GM21786 (cell line): ENCODE measurements at regions not wholly inside any gene's neighbourhood (a gene's known extent, or its start where the extent isn't known, plus 50 kb on each side); places are given as distances from the start of the nearest gene placed in this dataset.

ENCODE experiments used
- ATAC-seq: cut with Tn5 transposase; IDR thresholded peaks from one replicate; pipeline ENCODE4 v1.9.1; 2021; ENCODE audit not compliant: unreplicated experiment

DNA sequence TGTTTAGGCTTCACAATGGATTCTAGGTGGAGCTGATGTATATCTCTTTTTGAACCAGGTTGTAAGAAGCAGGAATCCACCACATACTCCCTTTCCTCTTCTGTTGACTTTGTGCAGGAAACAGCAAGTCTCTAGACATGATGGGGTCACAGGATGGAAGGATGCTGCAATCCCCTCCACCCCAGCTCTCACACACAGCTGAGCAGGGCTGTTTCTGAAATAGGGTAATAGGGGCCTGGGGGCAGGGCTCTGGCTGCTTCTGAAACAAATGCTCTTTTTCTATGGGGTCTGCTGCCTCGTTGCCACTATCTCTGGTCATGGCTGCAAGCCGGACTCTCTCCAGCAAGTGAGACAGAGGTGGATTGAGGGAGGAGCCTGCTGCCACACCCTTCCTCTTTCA, 148.9 kb downstream of the SOX11 start:
- ATAC-seq = no peak

DNA sequence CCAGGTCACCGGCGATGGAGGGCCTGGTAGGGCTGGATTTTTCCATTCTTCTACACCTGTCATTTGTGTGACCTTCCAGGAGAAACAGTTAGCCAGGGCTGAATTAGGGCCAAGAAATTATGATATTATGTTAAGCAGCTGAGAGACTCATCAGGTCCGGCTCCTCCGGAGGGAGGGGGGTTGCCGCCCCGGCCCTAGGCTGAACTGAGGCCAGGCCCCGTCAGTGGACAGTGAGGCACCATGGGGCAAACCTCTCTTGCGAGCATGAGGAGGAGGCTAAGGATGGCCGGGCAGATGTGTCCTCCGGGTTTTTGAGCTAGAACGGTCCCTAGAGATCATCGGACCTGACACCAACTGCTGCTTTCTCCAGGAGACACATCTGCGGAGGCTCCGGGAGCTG, 150.1 kb downstream of the SOX11 start:
- no peak for ATAC-seq

DNA sequence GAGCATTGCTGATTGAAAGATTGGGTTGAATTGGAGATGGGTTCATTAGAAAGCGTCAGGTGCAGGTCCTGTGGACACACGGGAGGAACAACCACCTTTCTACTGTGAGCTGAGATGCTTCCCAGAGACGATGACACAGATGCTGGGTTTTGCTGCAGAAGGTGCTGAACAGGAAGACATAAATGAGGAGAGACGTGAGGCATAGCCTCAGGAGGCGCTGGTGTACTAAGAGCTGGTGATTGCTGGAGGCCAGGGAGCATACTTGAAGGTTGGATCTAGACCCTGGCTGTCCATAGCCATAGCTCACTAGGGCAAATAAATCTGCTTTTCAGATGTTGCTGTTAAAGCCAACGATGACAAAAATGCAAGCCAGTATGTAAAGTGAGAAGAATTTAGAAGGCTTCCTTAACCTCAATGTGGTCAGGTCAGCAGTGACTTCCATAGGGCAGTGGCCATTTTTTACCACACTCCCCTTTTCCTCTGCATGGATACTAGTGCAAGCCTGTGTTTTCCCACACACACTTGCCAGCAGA, 153.7 kb downstream of the SOX11 start:
- no peak for ATAC-seq

DNA sequence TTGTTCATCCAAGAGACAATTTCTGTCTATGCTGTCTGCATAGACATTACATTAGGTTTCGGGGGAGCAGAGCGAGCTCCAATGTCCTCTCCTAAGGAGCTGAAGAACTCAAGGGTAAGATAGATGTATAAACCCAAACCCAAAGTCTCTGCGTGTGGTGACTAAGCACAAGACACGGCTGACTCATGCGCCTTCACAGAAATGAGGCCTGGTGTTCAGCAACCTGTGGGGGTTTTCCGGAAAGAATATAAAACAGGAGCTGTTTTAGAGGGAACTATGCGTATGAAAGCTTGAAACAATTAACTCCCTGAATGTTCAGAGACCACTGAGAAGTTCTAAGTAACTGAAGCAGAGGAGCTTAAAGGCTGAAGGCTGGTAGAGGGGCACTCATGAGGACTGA, 154.7 kb downstream of the SOX11 start:
- no peak for ATAC-seq

DNA sequence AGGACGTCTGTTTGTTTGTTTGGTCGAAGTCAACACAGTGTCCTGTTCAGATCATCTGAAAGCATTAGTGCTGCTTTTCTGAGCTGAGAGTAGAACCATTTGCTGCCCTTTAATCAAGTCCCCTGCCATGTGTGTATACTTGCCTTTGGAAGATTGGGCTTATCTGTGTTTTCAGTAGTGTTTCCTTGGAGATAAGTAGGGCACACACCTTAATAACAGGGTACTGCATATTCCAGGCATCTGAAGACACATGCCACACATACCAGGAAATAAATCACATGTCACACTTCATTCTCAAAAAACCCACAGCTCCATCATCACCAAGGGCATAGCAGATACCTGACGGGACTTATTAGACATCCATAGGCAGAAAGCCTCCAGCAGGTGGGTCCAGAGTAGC, 157.4 kb downstream of the SOX11 start:
- ATAC-seq = no peak

DNA sequence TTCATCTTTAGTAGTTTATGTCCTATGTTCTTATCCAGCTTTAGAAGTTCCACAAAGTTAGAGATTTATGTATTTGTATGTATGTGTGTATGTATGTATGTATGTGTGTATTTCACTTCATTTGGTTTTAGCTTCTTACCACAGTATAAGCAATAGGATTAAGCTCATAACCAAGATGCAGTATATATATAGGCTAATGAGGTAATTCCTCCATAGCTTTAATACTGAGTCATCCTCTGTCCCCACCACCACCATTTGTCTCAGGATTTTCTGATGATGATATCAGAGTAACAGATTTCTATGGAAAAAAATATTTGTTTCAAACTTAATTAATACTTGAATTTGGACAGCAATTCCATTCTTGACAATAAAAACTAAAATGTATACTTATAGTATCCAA, 159.2 kb downstream of the SOX11 start:
- ATAC-seq = no peak

DNA sequence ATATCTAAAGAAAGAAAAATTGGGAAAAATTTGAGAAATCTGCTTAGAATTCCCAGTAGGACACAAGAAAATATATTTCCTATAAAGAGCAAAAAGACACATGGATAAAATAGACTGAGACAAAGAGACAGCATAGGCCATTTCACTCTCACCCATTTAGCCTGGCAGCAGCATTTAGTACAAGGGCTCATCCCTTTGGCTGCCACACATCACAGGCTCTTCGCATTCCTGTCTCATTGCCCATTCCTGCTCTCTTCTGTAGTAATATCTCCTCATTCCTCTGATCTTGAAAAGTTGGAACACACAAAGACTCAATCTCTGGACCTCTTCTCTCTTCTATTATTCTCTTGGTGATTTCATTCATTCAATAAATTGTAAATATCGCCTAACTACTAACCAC, 162.6 kb downstream of the SOX11 start:
- ATAC-seq = no peak

DNA sequence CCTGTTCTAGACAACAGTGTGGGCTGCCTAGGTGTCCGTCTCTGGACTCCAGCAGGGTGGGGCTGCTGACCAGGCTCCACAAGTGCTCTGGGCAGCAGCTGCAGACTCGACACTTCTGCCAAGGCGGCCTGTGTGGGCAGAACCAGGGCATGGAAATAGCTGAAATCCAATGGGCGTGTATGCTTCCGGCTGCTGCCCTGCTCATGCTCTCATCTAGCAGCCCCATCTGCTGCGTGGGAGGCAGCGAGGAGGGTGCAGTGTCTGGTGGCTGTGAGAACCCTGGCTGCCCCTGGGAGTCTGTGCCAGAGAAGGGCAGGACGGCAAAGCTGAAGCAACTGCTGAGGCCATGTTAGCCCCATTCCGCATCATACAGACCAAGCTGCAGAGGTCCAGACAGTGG, 174.9 kb downstream of the SOX11 start:
- ATAC-seq = no peak

DNA sequence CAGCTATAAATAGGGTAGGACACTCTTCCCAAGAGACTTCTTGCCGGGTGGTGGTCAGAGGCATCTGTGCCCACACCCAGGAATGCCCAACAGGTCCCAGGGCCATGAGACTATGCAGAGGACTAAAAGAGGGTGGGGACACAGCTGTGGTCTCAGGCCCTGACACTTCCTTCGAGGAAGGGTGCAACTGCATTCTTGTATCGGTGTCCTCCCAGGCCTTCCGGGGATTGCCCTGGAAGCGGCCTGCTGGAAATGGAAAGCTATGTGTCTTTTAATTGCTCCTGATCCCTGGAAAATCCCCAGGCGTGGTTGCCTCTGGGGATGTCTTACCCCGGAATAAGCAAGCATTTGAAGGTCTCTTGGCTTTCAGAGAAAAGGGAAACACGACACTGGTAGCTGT, 176.7 kb downstream of the SOX11 start:
- ATAC-seq = no peak

DNA sequence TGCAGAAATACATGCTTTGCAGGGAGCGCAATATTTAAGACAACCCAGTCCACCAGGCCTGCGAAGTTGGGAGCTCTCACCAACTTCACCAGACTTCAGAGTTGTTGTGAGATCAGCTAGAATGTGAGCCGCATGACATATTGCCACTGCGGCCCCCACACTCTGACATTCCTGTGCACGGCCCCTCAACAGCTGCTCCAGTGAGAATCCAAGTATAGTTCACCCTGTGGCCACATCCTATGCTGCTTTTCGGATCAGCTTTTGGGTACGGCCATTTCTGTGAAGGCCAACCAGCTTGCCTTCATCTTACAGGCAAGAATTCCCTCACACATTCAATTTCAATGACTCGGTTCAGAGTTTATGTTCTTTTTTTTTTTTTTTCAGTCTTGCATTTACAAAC, 177.8 kb downstream of the SOX11 start:
- ATAC-seq = no peak

DNA sequence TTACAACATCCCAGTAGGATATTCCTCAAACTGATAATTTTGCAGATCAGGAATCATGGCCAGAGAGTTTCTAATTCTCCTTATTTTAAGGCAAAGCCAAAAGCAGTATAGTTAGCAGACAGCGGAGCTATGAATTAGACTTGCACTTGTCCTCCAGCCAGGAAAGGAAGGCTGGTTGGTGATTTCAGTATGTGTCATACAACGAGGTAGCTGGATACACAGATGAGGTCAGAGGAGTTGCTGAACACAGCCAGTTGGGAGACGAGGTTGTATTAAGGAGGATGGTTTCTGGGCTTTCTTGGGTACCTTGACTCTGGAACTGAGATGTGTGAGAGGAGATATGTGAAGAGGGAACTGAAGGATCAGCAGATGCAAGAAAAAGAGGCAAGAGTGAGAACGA, 185.2 kb downstream of the SOX11 start:
- no peak for ATAC-seq

DNA sequence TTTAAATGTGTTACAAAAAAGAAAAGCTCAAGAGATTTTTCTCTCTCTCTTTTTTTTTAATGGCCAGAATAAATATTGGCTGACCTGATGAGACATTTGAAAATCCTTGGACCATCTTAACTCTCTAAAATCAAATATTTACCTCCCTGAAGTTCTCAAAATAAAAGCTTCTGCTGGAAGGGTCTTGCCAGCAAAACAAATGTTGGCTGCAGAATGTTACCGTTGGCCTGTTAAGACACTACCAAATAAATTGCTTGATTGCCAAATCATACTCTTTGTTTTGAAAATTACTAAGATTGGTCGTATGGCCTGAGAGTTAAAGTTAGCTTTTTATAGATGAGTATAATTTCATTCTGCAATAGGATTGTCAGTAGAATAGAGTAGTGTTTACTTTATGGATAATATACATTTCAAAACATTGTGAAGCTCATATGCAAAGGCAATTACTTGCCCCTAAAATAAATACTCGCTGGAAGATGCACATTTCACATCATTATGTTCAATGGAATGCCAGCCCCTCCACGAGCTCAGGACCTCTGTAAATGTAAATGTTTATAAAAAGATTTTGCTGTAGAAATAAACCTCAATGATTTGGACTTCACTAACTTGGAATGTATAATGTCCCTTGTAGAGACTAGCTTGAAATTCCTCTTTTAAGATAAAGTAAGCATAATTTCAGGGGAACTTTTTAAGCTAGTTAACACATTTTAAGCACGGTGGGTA, 193.4 kb downstream of the SOX11 start:
- ATAC-seq = no peak

DNA sequence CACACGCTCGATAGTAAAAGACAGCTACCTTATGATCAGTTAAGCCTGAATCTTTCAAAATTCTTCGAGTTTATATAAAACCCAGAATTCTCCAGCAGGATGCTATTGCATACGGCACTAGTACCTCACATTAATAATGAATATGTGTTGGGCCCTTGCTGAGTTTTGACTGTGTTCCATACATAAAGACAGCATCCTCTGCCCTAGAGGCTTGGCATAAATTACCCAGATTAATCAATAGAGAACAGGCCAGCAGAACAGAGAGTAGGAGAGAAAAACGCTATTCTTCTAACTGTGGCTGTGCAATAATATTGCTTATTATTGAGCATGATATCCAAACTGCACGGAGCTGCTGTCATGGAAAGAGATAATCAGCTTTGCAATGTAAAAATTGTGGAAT, 194.3 kb downstream of the SOX11 start:
- ATAC-seq = no peak

DNA sequence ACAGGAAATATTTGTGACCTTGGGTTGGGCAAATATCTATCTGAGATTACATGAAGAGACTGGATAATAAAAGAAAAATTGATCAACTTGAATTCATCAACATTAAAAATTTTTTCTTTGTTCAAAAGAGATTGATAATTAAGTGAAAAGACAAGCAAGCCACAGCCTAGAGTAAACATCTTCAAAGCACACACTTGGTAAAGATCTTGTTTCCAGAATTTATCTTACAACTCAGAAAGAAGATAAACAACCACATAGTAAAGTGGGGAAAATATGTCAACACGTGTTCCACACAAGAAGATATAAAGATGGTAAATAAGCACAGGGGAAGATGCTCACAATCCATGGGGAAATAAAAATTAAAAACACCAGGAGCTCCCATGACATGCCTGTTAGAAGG, 195.9 kb downstream of the SOX11 start:
- no peak for ATAC-seq

DNA sequence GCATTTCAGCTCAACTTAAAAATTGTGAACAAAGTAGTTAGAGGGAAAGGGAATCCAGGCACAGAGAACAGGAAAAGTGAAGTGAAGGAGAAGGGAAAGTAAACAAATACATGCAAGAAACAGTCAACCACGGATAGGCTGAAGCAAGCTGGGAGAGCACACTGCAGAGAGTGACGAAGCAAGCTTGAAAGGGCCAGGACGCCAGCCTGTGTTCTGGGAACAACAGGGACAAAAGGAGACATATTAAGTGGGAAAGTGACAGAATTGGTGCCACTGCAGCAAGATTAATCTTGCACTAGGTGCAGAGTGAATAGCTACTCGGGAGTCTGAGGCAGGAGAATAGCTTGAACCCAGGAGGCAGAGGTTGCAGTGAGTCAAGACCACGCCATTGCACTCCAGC, 197.3 kb downstream of the SOX11 start:
- no peak for ATAC-seq

DNA sequence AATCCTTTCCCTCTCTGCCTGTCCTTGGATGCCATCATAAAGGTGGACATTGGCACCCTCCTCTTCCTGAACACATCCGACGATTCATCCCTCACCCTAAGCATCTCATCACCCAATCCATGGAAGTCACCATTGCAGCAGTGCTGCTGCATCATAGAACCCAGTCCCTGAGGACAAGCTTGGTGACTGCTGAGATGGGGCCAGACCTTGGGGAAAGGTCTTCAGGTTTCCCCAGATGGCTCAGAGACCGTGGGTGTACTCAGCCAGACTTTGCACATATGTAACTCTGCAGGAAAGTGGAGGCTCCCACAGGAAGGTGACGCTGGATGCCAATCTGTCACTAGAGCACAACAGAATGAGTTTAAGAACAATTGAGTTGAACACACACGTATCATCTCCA, 202.2 kb downstream of the SOX11 start:
- no peak for ATAC-seq

DNA sequence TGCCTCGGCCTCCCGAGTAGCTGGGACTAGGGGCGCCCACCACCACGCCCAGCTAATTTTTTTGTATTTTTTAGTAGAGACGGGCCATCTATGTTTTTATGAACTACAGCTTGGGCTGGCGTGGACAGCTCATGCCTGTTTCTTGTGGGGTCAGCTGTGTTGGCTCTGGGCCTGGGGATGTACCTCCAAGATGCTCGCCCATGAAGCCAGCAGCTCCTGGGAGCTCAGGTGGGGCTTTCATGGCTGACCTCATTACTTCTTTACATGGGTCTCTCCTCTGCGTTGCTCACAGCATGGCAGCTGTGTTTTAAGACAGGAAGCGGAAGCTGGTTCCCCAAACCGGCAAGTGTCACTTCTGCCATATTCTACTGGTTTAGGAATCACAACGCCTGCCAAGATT, 203.1 kb downstream of the SOX11 start:
- ATAC-seq = no peak

DNA sequence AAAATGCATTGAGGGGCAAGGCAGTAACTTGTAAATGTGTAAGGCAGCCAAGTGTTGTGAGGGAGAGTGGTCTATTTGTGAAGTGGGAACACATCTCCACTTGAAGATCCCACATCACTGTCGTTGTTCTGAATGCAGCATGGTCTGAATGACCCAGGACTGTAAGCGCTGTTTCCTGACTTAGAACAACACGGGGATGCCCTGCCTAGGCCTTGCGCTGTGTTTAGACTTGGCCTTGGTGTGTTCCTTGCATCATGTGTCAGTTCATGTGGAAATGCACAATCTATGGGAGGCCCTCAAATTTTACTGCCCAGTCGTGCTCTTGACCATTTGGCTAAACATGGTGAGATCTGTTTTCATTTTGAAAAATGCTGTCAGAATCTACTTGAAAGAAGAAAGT, 205.1 kb downstream of the SOX11 start:
- ATAC-seq = no peak

DNA sequence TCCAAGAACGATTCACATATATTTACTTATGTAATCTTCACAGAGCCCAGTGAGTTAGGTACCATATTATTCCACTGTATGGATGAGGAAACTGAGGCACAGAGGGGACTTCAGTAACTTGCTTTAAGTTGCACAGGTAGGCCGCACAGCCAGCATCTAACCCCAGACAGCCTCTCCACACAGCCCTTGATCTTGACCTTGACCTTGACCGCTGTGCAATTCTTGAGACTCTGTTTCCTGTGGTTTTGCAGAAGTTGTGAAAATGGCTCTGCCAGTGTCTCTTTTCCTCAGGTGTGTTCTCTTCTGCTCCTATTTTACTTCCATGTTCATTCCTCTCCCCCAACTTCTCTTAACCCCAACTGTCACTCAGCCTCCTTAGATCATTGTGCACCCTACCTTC, 206.5 kb downstream of the SOX11 start:
- ATAC-seq = no peak

DNA sequence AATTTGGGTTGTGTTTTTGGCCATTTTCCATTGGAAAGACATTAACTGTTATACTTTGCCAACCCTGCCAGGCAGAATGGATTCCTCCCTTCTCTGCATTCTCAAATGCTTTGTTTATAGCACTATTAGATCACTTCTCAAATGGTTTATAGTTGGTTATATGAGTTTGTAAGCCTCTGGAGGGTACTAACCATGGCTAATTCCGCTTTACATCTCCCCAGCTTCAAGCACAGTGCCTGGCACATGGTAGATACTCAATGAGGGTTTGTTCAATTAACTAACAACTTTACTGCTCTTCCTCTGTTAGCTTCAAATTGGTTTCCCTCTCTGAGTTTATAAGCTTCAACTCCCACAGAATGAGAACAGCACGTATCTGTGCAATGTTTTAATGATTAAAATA, 213.5 kb downstream of the SOX11 start:
- no peak for ATAC-seq

DNA sequence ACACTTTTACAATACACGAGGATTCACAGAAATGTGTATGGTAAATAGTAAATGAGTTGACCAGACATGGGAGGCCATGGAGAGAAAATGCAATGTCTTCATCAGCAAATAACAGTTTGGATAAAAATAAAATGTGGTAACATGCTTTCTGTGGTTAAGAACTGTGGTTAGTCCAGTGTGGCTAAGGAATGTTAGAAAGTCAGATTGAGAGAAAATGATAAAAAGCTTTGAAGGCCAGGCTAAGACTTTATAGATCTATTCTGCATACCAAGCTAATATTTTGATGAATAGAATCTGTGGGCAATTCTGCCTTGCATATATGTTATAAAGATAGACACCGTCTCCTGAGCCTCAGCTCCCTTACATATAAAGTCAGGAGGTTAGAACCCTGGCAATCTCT, 215.9 kb downstream of the SOX11 start:
- ATAC-seq = no peak

DNA sequence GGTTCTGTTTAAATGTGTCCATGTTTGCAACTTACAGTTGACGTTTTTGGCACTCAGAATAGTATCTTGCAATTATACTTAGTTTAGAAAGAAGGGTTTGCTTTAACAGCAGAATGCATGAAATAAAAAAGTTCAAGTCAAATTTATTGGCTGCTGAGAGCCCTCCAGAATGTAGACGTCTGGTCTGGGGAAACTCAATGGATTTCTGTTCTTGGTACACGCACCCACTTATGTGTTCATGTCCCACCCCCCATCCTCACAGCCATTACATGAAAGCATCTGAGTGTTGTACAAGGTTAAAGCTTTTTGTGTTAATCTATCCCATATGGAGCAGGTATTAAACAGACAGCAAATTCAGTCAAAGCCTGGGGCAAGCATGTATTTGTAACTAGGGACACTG, 219.5 kb downstream of the SOX11 start:
- ATAC-seq = no peak

DNA sequence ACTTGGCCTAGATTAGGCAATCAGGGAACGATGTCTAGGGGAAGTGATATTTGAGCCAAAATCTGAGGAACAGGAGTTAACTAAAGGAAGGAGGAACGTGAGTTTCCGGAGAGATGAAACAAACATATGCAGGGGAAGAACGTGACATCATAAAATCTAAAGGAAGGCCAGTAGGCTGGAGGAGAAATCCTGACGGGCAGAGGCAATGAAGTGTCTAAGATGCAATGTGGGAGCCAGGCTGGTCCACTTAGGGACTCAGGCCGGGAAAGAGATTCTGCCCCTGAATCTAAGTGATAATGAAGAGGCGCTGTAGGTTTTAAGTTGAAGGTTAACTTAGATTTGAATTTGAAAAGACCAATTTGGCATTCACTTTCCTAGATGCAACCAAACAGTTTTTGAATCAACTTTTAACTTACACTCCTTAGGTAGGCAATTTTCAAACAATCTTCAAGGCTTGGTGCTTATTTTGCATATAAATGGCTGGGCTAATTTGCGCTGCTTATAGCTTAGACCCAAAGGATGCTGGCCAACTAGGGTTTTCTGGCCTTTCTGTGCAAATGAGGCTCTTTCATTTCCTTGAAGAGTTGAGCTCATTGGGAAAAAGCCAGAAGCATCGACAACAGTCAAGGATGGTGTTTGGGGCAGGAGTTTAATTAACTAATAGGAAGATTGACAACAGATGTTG, 221.7 kb downstream of the SOX11 start:
- no peak for ATAC-seq
